GM12891 (cell line): ENCODE measurements at regions not wholly inside any gene's neighbourhood (a gene's known extent, or its start where the extent isn't known, plus 50 kb on each side); places are given as distances from the start of the nearest gene placed in this dataset.

Experiments used
- POLR2A ChIP-seq: IDR thresholded peaks from 2 replicates; pipeline ENCODE4 v1.6.1; 2011; ENCODE audit warnings: low read depth, low read length, control low read depth
- POLR2AphosphoS5 ChIP-seq: IDR thresholded peaks from 2 replicates; pipeline ENCODE4 v1.6.1; 2011; ENCODE audit warnings: low read depth, low read length, control low read depth
- TAF1 ChIP-seq: IDR thresholded peaks from 2 replicates; pipeline ENCODE4 v1.6.1; 2011; ENCODE audit warnings: low read depth, low read length, control low read depth

GRCh38 chr6:28683945-28684538 is 158.4 kb downstream of the GPX5 start:
- TF ChIP-seq POLR2A: no peak
- no peak for TF ChIP-seq POLR2AphosphoS5
- TF ChIP-seq TAF1: no peak
